ENCODE measurements at regions not wholly inside any gene's neighbourhood (a gene's known extent, or its start where the extent isn't known, plus 50 kb on each side); places are given as distances from the start of the nearest gene placed in this dataset.

GRCh38 chr13:24625331-24625731 is 54.9 kb upstream of the ATP12A start:
- no peak overlapping the region for H3K4me3 ChIP-seq (ENCODE audit: low read depth, low read length)
- TF ChIP-seq CTCF (IDR thresholded peaks at IDR 0.05; ENCODE audit: insufficient read depth, low read length, poor library complexity, severe bottlenecking), result no peak

DNA sequence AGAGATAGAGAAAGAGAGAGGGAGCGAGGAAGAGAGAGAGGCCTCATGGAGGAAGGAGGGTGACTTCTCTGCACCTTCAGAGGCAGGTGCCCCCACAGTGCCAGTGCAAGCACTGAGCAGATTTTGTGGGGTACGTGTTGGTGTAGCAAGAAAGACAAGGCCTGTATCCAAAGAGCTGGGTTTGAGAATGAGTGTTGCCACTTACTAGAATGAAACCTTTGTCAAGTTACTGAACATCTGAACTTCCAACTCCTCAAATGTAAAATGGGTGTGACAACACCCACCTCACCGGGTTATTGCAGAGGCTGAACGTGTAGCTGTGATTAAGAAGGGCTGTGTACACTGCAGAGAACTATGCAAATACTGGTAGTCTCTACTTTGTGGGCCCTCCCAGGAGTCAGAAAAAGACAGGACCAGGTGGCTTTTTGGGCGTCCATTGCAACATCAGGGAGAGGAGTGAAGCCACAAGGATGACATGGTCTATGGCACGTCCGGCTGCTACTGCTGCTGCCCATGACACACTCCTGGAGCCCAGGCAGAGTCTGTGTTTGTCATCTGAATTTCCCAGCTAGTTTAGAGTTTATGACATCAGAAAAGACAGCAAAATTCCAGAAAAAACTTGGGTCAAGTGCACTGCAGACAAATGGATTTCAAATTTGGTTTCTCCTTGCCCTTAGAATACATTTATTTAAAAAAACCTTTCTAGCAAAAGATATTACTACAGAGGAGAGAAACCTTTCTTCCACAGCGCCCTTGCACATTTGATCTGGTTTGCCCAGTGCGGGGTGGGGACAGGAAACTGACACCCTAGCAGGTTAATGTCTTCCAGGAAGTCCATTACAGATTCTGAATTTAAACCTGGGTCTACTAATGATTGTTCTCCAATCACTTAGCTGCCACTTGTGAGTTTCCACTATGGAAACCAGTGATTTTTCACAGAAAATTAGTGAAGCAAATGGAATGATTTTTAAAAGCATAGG is 54.0 kb upstream of the ATP12A start:
- Histone ChIP-seq H3K27me3 (ENCODE audit: control insufficient read depth, insufficient read depth, low read length) (no peaks in the 10 kb centered on the region), H3K36me3 (ENCODE audit: control insufficient read depth, insufficient read depth, low read length) (no peaks in the 10 kb centered on the region), H3K4me3 (ENCODE audit: low read depth, low read length) (no peak overlapping the region)
- no peak for TF ChIP-seq CTCF (IDR thresholded peaks at IDR 0.05; ENCODE audit: insufficient read depth, low read length, poor library complexity, severe bottlenecking)
- DNase-seq (ENCODE audit: low read depth), result no peak

More at GRCh38 chr13:24625331-24625731, 54.9 kb upstream of the ATP12A start:
- DNase-seq (ENCODE audit: low read depth), result no peak
- Histone ChIP-seq H3K27me3 (ENCODE audit: control insufficient read depth, insufficient read depth, low read length) (no peaks in the 10 kb centered on the region), H3K36me3 (ENCODE audit: control insufficient read depth, insufficient read depth, low read length) (no peaks in the 10 kb centered on the region)

DNA sequence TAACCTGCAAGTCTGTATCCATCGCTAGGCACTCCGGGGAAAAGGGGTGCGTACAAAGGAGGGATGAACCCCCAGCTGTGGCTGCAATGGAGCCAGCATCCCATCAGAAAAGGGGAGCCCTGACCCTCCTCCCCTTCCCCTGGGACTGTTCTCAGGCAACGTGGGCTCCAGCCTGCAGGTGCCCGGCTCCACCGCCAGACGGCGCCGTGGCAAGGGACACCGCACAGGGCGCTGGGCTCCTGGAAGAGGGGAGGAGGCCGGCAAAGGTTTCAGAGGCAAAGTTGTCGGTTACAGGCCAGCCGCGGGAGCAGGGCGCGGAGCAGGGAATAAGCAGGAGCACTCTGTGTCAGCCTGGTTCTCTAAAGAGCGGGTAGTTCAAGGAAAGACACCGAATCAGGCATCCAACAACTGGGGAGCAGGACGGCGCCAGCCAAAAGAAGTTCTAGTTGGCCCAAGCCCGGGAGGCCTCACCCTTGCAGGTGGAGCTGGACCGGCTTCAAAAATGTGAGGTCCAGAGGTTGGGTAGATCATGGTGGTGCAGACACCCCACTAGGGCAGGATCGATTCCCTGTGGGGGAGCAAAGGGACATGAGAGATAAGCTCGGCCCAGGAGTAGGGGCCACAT is 53.0 kb upstream of the ATP12A start:
- H3K4me3 ChIP-seq (ENCODE audit: low read depth, low read length), result no peak overlapping the region
- H3K36me3 ChIP-seq (ENCODE audit: control insufficient read depth, insufficient read depth, low read length), result no peaks in the 10 kb centered on the region
- H3K27me3 ChIP-seq (ENCODE audit: control insufficient read depth, insufficient read depth, low read length), result no peaks in the 10 kb centered on the region
- DNase-seq (ENCODE audit: low read depth), result no peak
- peak; percentile 85 for TF ChIP-seq CTCF (IDR thresholded peaks at IDR 0.05; ENCODE audit: insufficient read depth, low read length, poor library complexity, severe bottlenecking)

DNA sequence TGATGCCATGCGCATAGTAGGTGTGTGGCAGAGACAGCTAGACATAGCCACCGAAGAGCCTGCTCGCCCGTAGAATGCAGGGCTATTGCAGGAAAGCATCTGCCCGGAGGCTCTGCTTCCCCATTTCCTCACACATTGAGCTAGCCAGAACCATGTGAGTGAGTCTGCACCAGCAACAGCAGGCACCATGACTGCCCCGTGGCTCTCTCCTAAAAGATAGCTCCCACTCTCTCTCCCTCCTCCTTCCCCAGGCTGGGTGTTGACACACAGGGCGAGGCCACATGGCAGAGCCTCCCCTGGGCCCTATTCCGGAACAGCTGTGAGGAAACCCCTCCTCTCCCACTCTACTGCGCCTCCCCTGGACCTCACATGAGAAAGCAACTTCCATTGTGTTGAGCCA is 52.3 kb upstream of the ATP12A start:
- Histone ChIP-seq H3K36me3 (ENCODE audit: control insufficient read depth, insufficient read depth, low read length) (no peaks in the 10 kb centered on the region), H3K27me3 (ENCODE audit: control insufficient read depth, insufficient read depth, low read length) (no peaks in the 10 kb centered on the region), H3K4me3 (ENCODE audit: low read depth, low read length) (no peak overlapping the region)
- DNase-seq (ENCODE audit: low read depth), result no peak
- TF ChIP-seq CTCF (IDR thresholded peaks at IDR 0.05; ENCODE audit: insufficient read depth, low read length, poor library complexity, severe bottlenecking), result no peak

DNA sequence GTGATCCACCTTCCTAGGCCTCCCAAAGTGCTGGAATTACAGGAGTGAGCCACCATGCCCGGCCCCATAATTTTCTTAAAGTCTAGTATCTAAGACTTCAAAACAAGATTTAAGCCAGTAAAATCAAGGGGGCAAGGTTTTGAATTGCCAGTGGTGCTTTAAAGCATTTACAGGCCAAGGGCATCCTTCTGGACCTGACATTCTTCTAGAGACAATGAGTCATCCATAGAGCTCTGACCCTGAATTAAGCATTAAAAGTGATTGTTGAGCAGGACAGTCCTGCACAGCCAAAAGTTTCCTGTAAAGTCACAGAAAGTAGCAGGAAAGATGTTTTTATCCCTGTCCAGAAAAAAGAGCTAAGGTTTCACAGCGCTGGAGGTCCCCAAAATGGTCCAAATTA is 50.9 kb upstream of the ATP12A start:
- no peaks in the 10 kb centered on the region for H3K27me3 ChIP-seq (ENCODE audit: control insufficient read depth, insufficient read depth, low read length)
- no peaks in the 10 kb centered on the region for H3K36me3 ChIP-seq (ENCODE audit: control insufficient read depth, insufficient read depth, low read length)
- no peak for TF ChIP-seq CTCF (IDR thresholded peaks at IDR 0.05; ENCODE audit: insufficient read depth, low read length, poor library complexity, severe bottlenecking)
- DNase-seq (ENCODE audit: low read depth), result no peak
- H3K4me3 ChIP-seq (ENCODE audit: low read depth, low read length), result no peak overlapping the region
